NT2/D1 (cell line): ENCODE measurements at regions not wholly inside any gene's neighbourhood (a gene's known extent, or its start where the extent isn't known, plus 50 kb on each side); places are given as distances from the start of the nearest gene placed in this dataset.

Source experiments
- DNase-seq: peaks from one replicate; pipeline ENCODE4 v3.0.0-alpha.2; 2011; ENCODE audit warnings: low read depth, low spot score
- H3K27me3 ChIP-seq: 2 replicates; pipeline ENCODE4 v1.6.0; 2011; ENCODE audit warnings: mild to moderate bottlenecking; ENCODE audit not compliant: insufficient read length, insufficient read depth
- H3K36me3 ChIP-seq: 2 replicates; pipeline ENCODE4 v1.6.1; 2011; ENCODE audit warnings: mild to moderate bottlenecking, low read length, mixed read lengths; ENCODE audit not compliant: insufficient read depth, insufficient read length
- H3K4me1 ChIP-seq: 2 replicates; pipeline ENCODE4 v1.5.1; 2011; ENCODE audit not compliant: insufficient read depth, insufficient read length
- H3K4me3 ChIP-seq: 2 replicates; pipeline ENCODE4 v1.5.1; 2011; ENCODE audit warnings: low read depth; ENCODE audit not compliant: insufficient read length
- H3K9ac ChIP-seq: 2 replicates; pipeline ENCODE4 v1.6.0; 2011; ENCODE audit warnings: low read depth; ENCODE audit not compliant: insufficient read length
- H3K9me3 ChIP-seq: 2 replicates; pipeline ENCODE4 v1.5.1; 2011; ENCODE audit warnings: mild to moderate bottlenecking, low read length; ENCODE audit not compliant: insufficient read depth
- SUZ12 ChIP-seq: IDR thresholded peaks from 2 replicates; pipeline ENCODE4 v1.6.1; 2011; ENCODE audit not compliant: insufficient read length, insufficient read depth; ENCODE audit errors: extremely low read depth
- YY1 ChIP-seq: IDR thresholded peaks from 2 replicates; pipeline ENCODE4 v1.6.1; 2011; ENCODE audit not compliant: insufficient read length, insufficient read depth
- ZNF274 ChIP-seq: IDR thresholded peaks from 2 replicates; pipeline ENCODE4 v1.6.1; 2011; ENCODE audit warnings: mild to moderate bottlenecking, low read depth, low read length

GRCh38 chr3:147529551-147529950 lies 120.4 kb downstream of the ZIC1 start:
- DNase-seq, result no peak
- Histone ChIP-seq H3K4me1 (no peaks in the 10 kb centered on the region), H3K27me3 (no peaks in the 10 kb centered on the region), H3K9me3 (no peaks in the 10 kb centered on the region), H3K4me3 (no peak overlapping the region), H3K9ac (no peak overlapping the region), H3K36me3 (no peaks in the 10 kb centered on the region)
- TF ChIP-seq YY1 (no peak), SUZ12 (no peak), ZNF274 (no peak)

- TF ChIP-seq ZNF274, result no peak
- no peak for TF ChIP-seq YY1
- TF ChIP-seq SUZ12, result no peak
- Histone ChIP-seq H3K4me3 (no peak overlapping the region), H3K4me1 (no peaks in the 10 kb centered on the region)
Measured at GRCh38 chr3:147538034-147538433, 128.9 kb downstream of the ZIC1 start.

GRCh38 chr3:147540921-147541320 lies 131.8 kb downstream of the ZIC1 start:
- H3K36me3 ChIP-seq, result no peaks in the 10 kb centered on the region
- H3K9me3 ChIP-seq, result 0 out of 2 replicates have a peak, but pooled peaks cover 8% of the 10 kb centered on the region
- no peak overlapping the region for H3K9ac ChIP-seq
- no peak for TF ChIP-seq SUZ12
- TF ChIP-seq ZNF274, result no peak
- no peak for TF ChIP-seq YY1
- H3K4me3 ChIP-seq, result no peak overlapping the region
- H3K4me1 ChIP-seq, result no peaks in the 10 kb centered on the region
- DNase-seq, result no peak
- no peaks in the 10 kb centered on the region for H3K27me3 ChIP-seq

More at GRCh38 chr3:147538034-147538433, 128.9 kb downstream of the ZIC1 start:
- H3K27me3 ChIP-seq, result no peaks in the 10 kb centered on the region
- no peaks in the 10 kb centered on the region for H3K36me3 ChIP-seq
- no peak for DNase-seq
- H3K9ac ChIP-seq, result no peak overlapping the region
- 0 out of 2 replicates have a peak, but pooled peaks cover 8% of the 10 kb centered on the region for H3K9me3 ChIP-seq

- H3K9me3 ChIP-seq, result 0 out of 2 replicates have a peak, but pooled peaks cover 8% of the 10 kb centered on the region
- TF ChIP-seq SUZ12, result no peak
- no peak for TF ChIP-seq YY1
- TF ChIP-seq ZNF274, result no peak
- no peaks in the 10 kb centered on the region for H3K27me3 ChIP-seq
- no peak for DNase-seq
- H3K4me1 ChIP-seq, result no peaks in the 10 kb centered on the region
- no peak overlapping the region for H3K4me3 ChIP-seq
- no peaks in the 10 kb centered on the region for H3K36me3 ChIP-seq
- H3K9ac ChIP-seq, result no peak overlapping the region
Measured at GRCh38 chr3:147544290-147544689, 135.1 kb downstream of the ZIC1 start.

- H3K27me3 ChIP-seq, result no peaks in the 10 kb centered on the region
- H3K4me3 ChIP-seq, result no peak overlapping the region
- no peaks in the 10 kb centered on the region for H3K36me3 ChIP-seq
- H3K9ac ChIP-seq, result no peak overlapping the region
- TF ChIP-seq YY1, result no peak
- no peak for TF ChIP-seq SUZ12
- no peak for TF ChIP-seq ZNF274
- H3K9me3 ChIP-seq, result no peaks in the 10 kb centered on the region
- DNase-seq, result no peak
- no peaks in the 10 kb centered on the region for H3K4me1 ChIP-seq
Measured at GRCh38 chr3:147551491-147551890, 142.3 kb downstream of the ZIC1 start.

- TF ChIP-seq YY1 (no peak), ZNF274 (no peak), SUZ12 (no peak)
- Histone ChIP-seq H3K4me3 (no peak overlapping the region), H3K27me3 (no peaks in the 10 kb centered on the region), H3K9ac (no peak overlapping the region), H3K9me3 (no peaks in the 10 kb centered on the region), H3K4me1 (no peaks in the 10 kb centered on the region), H3K36me3 (no peaks in the 10 kb centered on the region)
- DNase-seq, result no peak
Measured at GRCh38 chr3:147554332-147554731, 145.2 kb downstream of the ZIC1 start.

GRCh38 chr3:147572970-147573340 lies 163.8 kb downstream of the ZIC1 start:
- no peak overlapping the region for H3K9ac ChIP-seq
- no peaks in the 10 kb centered on the region for H3K9me3 ChIP-seq
- no peak for DNase-seq
- H3K4me1 ChIP-seq, result no peaks in the 10 kb centered on the region
- no peaks in the 10 kb centered on the region for H3K36me3 ChIP-seq
- no peaks in the 10 kb centered on the region for H3K27me3 ChIP-seq
- H3K4me3 ChIP-seq, result no peak overlapping the region
- TF ChIP-seq ZNF274 (no peak), SUZ12 (no peak)

- no peak for DNase-seq
- H3K27me3 ChIP-seq, result no peaks in the 10 kb centered on the region
- H3K9ac ChIP-seq, result no peak overlapping the region
- H3K4me1 ChIP-seq, result no peaks in the 10 kb centered on the region
- no peaks in the 10 kb centered on the region for H3K36me3 ChIP-seq
- no peaks in the 10 kb centered on the region for H3K9me3 ChIP-seq
- H3K4me3 ChIP-seq, result no peak overlapping the region
- TF ChIP-seq SUZ12, result no peak
- no peak for TF ChIP-seq ZNF274
- TF ChIP-seq YY1, result no peak
Measured at GRCh38 chr3:147574621-147575020, 165.5 kb downstream of the ZIC1 start.
